Stimulated activated CD4-positive, alpha-beta T cell treated with anti-CD3 and anti-CD28 coated beads, Interleukin-15, amount 100 ng/mL, for 48 hours (primary cell): ENCODE measurements at regions not wholly inside any gene's neighbourhood (a gene's known extent, or its start where the extent isn't known, plus 50 kb on each side); places are given as distances from the start of the nearest gene placed in this dataset.
"Not testable (repeated sequence)": the region's sequence is repeated elsewhere in the genome, so short reads cannot be mapped to it uniquely, and the experiment has no call there.

ENCODE experiments used
- DNase-seq, 2 donors: peaks; one replicate each; pipeline ENCODE4 v3.0.0-alpha.2; 2020; ENCODE audit warnings: low read depth in 2 of 2

DNA sequence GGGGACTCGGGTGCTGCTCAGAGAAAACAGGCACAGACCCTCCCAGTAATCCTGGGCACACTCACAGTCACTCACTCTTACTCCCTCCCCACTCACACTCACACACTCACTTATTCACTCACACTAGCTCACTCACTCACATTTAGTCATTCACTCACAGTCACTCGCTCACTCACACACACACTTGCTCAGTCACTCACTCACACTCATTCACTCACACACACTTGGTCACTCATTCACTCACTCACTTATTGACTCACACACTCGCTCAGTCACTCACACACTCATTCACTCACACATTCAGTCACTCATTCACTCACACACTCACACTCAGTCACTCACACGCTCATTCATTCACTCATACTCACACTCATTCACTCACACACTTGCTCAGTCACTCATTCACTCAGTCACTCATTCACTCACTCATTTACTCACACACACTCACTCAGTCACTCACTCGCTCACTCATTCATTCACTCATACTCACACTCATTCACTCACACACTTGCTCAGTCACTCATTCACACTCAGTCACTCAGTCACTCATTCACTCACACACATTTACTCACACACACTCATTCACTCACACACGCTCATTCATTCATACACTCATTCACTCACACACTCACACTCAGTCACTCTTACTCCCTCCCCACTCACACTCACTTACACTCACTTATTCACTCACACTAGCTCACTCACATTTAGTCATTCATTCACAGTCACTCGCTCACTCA, 164.2 kb upstream of the C1orf174 start:
- DNase-seq, result no peak

DNA sequence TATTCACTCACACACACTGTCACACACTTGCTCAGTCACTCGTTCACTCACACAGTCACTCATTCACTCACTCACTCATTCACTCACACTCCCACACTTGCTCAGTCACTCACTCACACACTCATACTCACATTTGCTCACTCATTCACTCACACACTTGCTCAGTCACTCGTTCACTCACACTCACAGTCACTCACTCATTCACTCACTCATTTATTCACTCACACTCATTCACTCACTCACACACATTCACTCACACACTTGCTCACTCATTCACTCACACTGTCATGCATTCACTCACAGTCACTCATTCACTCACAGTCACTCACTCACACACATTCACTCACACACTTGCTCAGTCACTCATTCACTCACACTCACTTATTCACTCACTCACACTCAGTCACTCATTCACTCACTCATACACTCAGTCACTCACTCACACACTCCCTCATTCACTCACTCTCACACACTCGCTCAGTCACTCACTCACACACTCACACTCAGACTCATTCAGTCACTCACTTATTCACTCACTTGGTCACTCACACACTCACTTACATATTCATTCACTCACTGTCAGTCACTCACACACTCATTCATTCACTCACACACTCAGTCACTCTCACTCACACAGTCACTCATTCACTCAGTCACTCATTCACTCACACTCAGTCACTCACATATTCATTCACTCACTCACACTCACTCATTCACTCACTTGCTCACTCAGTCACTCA, 167.0 kb upstream of the C1orf174 start:
- DNase-seq, result no peak

GRCh38 chr1:4068076-4068475, 168.0 kb upstream of the C1orf174 start:
- no peak for DNase-seq

DNA sequence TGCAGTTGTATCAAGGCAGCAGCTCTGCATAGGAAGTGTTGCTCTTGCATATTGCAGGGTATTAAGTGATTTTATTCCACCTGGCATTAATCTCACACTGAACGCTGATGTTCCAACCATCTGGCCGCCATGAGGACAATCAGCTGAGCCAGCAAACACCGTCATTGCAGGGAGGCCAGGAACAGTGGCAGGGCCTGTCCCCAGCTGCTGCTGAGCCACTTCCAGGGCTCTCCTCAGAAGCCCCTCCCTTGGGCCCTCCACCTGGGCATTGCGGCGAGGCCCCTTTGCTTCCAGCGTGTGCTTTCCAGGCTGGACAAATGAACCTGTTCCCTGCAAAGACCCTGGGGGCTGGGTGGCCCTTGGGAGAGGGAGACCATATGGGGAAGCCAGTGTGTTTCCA, 171.6 kb upstream of the C1orf174 start:
- DNase-seq, result no peak

DNA sequence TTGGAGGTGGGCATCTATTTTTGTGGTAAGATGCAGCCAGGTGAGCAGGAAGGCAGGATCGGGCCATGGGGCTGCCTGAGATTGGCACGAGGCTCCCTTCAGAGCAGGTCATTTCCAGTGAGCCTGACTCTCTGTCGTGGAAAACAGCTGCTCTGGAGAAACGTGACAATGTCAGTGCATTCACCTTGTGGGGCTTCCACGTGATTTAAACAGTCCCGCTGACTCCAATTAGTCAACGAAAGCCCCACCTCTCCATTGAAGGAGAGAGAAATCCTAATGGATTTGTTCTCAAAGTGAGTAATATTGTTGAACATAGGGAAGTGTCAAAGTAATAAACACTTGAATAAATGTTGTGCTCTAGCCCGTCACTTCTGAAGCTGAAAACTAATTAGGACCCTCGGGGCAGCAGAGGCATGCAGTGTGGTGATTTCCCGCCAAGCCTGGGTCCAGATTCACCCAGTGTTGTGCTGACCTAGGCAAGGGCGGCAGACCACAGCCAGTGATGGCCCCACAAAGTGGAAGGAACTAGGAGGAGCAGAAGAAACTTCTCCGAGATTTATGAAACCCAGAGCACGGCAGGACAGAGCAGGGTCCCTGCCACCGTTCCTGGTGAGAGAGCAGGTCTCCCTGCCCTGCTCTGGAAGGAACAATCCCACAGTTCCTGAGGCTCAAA, 172.5 kb upstream of the C1orf174 start:
- no peak for DNase-seq

DNA sequence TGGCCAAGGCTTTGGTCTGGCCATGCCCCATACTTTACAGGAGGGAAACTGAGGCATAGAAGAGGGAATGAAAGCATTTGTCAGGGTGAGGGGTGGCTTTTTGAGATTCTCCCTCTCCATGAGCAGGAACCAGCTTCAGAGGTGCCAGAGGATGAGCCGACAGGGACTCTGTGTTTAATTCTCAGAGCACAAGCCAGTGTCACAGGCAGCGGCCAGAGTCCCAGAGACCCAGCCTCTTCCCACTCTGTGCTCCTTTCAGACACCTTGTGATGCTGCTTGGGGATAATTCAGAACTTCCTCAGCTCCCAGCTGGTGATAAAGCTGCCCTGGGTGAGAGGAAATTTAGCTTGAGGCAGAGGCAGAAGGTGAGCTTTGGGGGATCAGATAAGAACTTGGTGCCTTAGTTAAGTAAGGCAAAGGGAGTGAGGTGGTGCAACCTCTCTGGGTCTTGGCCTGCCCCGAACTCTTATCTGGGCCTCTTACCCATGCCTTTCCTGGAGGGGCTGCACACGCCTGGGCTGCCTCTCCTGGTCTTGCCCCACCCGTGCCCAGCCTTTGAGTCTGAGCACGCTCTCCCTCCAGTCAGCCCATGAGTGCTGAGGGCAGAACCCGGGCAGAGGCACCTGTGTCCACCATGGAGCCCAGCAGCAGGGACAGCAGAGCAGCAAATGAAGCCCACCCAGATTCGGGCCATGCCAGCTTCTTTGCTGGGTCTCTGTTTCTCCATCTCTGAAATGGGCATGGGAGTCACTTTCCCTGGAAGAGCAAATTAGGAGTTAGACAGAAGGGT, 175.6 kb upstream of the C1orf174 start:
- no peak for DNase-seq

DNA sequence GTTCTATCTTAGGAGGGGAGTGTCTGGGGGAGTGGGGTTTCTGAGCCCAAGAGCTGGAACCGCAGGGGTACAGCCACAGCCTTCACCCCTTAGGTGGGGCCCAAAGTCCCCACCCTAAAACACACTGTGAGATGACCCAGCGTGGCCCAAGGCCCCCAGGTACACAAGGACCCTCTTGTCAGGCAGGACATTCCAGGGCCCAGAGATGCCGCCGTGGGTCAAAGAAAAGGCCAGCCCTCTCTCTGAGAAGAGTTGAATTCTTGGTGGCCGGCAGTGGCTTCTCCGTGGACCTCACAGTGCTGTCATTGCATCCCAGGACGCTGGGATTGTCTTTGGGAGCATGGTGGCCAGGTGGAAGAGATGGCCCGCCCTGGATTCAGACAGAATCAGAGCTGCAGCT, 176.3 kb upstream of the C1orf174 start:
- no peak for DNase-seq

DNA sequence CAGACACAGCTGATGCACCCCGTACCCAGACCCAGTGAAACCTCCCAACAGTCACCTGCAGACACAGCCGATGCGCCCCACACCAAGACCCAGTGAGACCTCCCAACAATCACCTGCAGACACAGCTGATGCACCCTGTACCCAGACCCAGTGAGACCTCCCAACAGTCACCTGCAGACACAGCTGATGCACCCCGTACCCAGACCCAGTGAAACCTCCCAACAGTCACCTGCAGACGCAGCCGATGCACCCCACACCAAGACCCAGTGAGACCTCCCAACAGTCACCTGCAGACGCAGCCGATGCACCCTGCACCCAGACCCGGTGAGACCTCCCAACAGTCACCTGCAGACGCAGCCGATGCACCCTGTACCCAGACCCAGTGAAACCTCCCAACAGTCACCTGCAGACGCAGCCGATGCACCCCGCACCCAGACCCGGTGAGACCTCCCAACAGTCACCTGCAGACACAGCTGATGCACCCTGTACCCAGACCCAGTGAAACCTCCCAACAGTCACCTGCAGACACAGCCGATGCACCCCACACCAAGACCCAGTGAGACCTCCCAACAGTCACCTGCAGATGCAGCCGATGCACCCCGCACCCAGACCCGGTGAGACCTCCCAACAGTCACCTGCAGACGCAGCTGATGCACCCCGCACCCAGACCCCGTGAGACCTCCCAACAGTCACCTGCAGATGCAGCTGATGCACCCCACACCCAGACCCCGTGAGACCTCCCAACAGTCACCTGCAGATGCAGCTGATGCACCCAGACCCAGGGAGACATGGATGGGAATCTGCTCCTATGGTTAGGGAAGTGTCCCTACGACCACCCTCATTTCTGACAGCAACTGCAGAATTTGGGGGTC, 178.3 kb upstream of the C1orf174 start:
- not testable (repeated sequence) for DNase-seq

DNA sequence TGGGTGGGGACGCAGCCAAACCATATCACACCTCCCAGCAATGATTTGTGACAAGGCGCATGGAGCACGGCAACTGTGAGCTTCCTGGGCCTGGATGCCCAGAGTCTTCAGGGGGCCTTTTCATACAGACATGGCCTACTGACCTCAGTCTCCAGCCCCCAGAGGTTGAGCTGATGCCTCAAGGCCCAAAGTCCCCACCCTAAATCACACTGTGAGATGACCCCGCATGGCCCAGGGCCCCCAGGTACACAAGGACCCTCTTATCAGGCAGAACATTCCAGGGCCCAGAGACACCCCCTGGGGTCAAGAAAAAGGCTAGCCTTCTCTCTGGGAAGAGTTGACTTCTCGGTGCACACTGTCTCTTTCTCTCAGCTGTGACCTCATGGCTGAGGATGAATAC, 179.7 kb upstream of the C1orf174 start:
- no peak for DNase-seq

DNA sequence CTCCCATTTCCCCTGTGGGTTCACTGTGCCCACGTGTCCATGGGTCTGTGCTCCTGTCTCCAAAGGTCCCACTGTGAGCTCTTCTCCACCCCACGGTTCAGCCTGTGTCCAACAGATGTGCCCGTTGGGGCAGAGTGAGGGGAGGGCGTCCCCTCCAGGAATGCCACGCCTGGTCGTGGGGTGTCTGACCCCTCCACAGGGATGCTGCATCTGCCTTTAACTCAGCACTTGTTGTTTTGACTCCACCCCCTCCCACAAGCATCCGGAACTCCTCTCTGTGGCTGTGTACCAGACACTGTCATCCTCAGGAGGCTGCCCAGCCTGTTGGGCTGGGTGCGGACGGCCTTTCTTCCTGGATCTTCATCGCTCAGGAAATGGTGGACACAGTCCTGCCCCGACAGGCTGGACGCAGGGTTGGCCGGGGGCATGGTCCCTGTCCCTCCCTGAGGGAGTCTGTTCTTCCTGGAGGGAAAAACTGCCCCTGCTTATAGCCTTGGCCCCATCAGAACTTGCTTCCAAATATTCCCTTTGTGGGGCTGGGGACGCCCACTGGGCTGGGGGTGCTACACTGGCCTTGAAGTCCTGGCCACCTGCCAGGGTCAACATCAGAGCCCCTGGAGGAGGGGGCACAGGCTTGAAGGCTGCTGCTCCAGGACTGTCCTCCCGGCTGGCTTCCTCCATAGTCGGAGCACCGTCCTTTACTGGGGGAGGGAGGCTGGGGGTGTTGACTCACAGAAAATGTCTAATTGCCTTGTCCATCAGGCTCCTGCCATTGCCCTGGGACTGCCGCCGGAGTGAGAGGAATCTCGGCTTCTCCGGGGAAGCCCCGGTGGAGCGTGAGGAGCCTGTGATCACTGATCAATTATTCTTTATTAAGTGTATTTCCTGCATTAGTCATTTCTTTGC, 182.0 kb upstream of the C1orf174 start:
- no peak for DNase-seq

DNA sequence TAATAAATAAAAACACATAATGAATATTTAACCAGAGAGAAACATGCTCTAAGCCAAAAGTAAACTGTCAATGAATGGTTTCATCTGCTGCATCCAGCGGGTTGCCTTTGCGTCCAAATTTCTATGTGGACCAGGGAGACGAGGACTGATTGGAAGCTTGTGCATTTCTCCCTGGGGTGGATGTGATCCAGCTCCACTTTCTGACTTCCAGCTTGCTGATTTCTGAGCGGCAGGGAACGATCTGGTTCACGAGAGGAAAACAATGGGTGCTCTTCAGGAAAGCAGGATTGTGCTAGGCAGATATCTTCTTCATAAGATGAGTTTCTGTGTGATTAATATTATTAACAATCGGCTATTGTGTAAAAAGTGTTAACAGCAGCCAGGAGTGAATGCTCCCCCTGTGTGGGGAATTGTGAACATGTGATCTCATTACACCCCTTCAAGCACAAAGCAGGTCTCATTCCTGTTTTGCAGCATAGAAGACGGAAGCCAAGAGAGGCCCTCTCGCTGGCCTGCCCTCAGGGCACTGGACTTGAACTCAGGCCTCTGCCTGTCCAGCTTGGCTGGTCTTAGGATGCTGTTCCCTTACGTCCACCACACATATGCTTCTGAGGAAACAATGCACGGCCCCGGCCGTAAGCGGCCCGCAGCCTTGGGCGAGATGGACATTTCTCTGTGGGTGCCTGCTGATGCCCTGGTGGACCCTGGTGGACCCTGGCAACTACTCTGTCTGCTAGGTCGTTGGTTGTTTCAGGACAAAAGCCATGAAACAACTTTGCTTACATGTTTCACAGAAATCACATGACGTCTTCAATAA, 183.4 kb upstream of the C1orf174 start:
- no peak for DNase-seq

GRCh38 chr1:4084048-4084431, 184.0 kb upstream of the C1orf174 start:
- no peak for DNase-seq

- no peak for DNase-seq
Observed at GRCh38 chr1:4084446-4084845, 184.4 kb upstream of the C1orf174 start.

- DNase-seq, result no peak
Observed at GRCh38 chr1:4084896-4085295, 184.8 kb upstream of the C1orf174 start.

DNA sequence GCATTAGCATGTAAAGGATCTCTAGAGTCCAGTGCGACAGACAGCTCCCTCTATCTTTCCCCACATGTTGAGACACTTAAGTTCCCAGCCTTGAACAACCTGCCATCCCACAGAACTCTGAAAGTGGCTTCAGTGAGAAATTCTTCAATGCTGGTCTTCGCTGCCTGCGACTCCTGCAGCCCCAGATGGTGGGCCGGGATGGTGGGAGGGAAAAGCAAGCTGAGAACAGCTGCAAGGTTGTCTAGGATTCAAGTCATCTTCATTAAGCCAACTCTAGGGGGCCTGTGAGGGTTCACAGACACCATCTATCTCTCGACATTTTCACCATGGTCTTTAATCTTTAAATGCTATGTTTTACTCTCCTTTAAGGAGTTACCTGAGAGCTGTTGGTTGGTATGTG, 185.5 kb upstream of the C1orf174 start:
- no peak for DNase-seq

- no peak for DNase-seq
Observed at GRCh38 chr1:4086085-4086850, 186.2 kb upstream of the C1orf174 start.

GRCh38 chr1:4086921-4087320, 186.8 kb upstream of the C1orf174 start:
- DNase-seq, result no peak
